Mesenchymal stem cell (in vitro differentiated cells and primary cell): ENCODE measurements at regions not wholly inside any gene's neighbourhood (a gene's known extent, or its start where the extent isn't known, plus 50 kb on each side); places are given as distances from the start of the nearest gene placed in this dataset.
"Not testable (repeated sequence)": the region's sequence is repeated elsewhere in the genome, so short reads cannot be mapped to it uniquely, and the experiment has no call there.

Experiments
- DNase-seq: peaks from one replicate; pipeline ENCODE4 v3.0.0-alpha.2; 2013
- H2AFZ ChIP-seq: one replicate; pipeline ENCODE4 v1.6.1; 2013; ENCODE audit warnings: low read depth, mild to moderate bottlenecking, control low read depth, inconsistent platforms, low read length, moderate library complexity
- H2AK5ac ChIP-seq: 2 replicates; pipeline ENCODE4 v1.6.1; 2013; ENCODE audit warnings: low read length, moderate library complexity, mild to moderate bottlenecking, inconsistent platforms; ENCODE audit not compliant: severe bottlenecking
- H2BK120ac ChIP-seq: one replicate; pipeline ENCODE4 v1.6.1; 2013; ENCODE audit warnings: low read depth, mild to moderate bottlenecking, inconsistent platforms, low read length, moderate library complexity
- H2BK12ac ChIP-seq, 2 experiments: one replicate each; pipeline ENCODE4 v1.6.1; 2013; ENCODE audit warnings: inconsistent platforms in 2 of 2, low read length in 2 of 2, mild to moderate bottlenecking in 2 of 2, moderate library complexity in 2 of 2, control low read depth in 1 of 2
- H2BK15ac ChIP-seq: one replicate; pipeline ENCODE4 v1.6.1; 2013; ENCODE audit warnings: mild to moderate bottlenecking, low read depth, inconsistent platforms; ENCODE audit not compliant: poor library complexity, severe bottlenecking
- H2BK5ac ChIP-seq: 2 replicates; pipeline ENCODE4 v1.6.1; 2013; ENCODE audit warnings: low read depth, mild to moderate bottlenecking, low read length, control low read depth, inconsistent platforms; ENCODE audit not compliant: poor library complexity, severe bottlenecking
- H3K14ac ChIP-seq, 2 experiments: one replicate each; pipeline ENCODE4 v1.6.1; 2013; ENCODE audit warnings: inconsistent platforms in 2 of 2, low read length in 2 of 2, control low read depth in 1 of 2, mild to moderate bottlenecking in 1 of 2, moderate library complexity in 1 of 2
- H3K18ac ChIP-seq, 2 experiments: one replicate each; pipeline ENCODE4 v1.6.1; 2013; ENCODE audit warnings: inconsistent platforms in 2 of 2, low read length in 2 of 2, control low read depth in 1 of 2, low read depth in 1 of 2, mild to moderate bottlenecking in 1 of 2
- H3K23ac ChIP-seq, 2 experiments: one replicate each; pipeline ENCODE4 v1.6.1; 2013; ENCODE audit warnings: inconsistent platforms in 2 of 2, low read length in 2 of 2, mild to moderate bottlenecking in 2 of 2, moderate library complexity in 2 of 2, control low read depth in 1 of 2
- H3K27ac ChIP-seq: 2 replicates; pipeline ENCODE4 v1.5.1; 2013; ENCODE audit warnings: mild to moderate bottlenecking, moderate library complexity, low read length, control low read depth, inconsistent platforms; ENCODE audit not compliant: poor library complexity, severe bottlenecking
- H3K27me3 ChIP-seq, 2 experiments: 2 replicates each; pipeline versions ENCODE4 v1.6.1 to v1.7.0; 2013; ENCODE audit warnings: low read length in 2 of 2, mild to moderate bottlenecking in 2 of 2, moderate library complexity in 2 of 2, control low read depth in 1 of 2, inconsistent platforms in 1 of 2; ENCODE audit not compliant: control insufficient read depth in 1 of 2, insufficient read depth in 1 of 2
- H3K36me3 ChIP-seq, 2 experiments: 2 replicates each; pipeline versions ENCODE4 v1.6.1 to v1.7.0; 2013; ENCODE audit warnings: low read length in 2 of 2, control low read depth in 1 of 2, inconsistent platforms in 1 of 2, low read depth in 1 of 2, mild to moderate bottlenecking in 1 of 2; ENCODE audit not compliant: insufficient read depth in 2 of 2, control insufficient read depth in 1 of 2
- H3K4ac ChIP-seq, 2 experiments: one replicate each; pipeline ENCODE4 v1.6.1; 2013; ENCODE audit warnings: inconsistent platforms in 2 of 2, low read length in 2 of 2, mild to moderate bottlenecking in 2 of 2, moderate library complexity in 2 of 2, control low read depth in 1 of 2, low read depth in 1 of 2
- H3K4me1 ChIP-seq: 2 replicates; pipeline ENCODE4 v1.6.1; 2013; ENCODE audit warnings: low read depth, low read length, control low read depth; ENCODE audit not compliant: control insufficient read depth, insufficient read depth
- H3K4me2 ChIP-seq: 2 replicates; pipeline ENCODE4 v1.6.1; 2013; ENCODE audit warnings: low read length, mild to moderate bottlenecking, inconsistent platforms; ENCODE audit not compliant: poor library complexity, severe bottlenecking
- H3K4me3 ChIP-seq, 2 experiments: 2 replicates each; pipeline versions ENCODE4 v1.5.1 to v1.7.0; 2013; ENCODE audit warnings: low read length in 2 of 2, mild to moderate bottlenecking in 2 of 2, control low read depth in 1 of 2, low read depth in 1 of 2; ENCODE audit not compliant: insufficient read depth in 1 of 2
- H3K79me1 ChIP-seq: replicated peaks from 2 replicates; pipeline ENCODE4 v1.6.1; 2013; ENCODE audit warnings: mild to moderate bottlenecking, control low read depth, low read length, inconsistent platforms; ENCODE audit not compliant: poor library complexity, severe bottlenecking
- H3K9ac ChIP-seq: 2 replicates; pipeline ENCODE4 v1.7.0; 2013; ENCODE audit warnings: mild to moderate bottlenecking, low read length, moderate library complexity
- H3K9me3 ChIP-seq: 2 replicates; pipeline ENCODE4 v1.7.0; 2013; ENCODE audit warnings: mild to moderate bottlenecking, low read length; ENCODE audit not compliant: control insufficient read depth
- H4K8ac ChIP-seq: one replicate; pipeline ENCODE4 v1.6.1; 2013; ENCODE audit warnings: inconsistent platforms, mild to moderate bottlenecking, low read length, moderate library complexity
- H4K91ac ChIP-seq: one replicate; pipeline ENCODE4 v1.6.1; 2013; ENCODE audit warnings: mild to moderate bottlenecking, low read length, inconsistent platforms
- WGBS: methylation state at CpG from one replicate; pipeline ENCODE4 v1.1.7; 2013; ENCODE audit warnings: mixed read lengths; 5-methylcytosine and 5-hydroxymethylcytosine counted together

GRCh38 chr13:111437856-111438547, 117.6 kb downstream of the TEX29 start:
- no peaks in the 10 kb centered on the region for H3K36me3 ChIP-seq

GRCh38 chr13:111440492-111440891, 120.0 kb downstream of the TEX29 start:
- not testable (repeated sequence) for H3K27ac ChIP-seq, H3K9ac ChIP-seq, H3K4me1 ChIP-seq, H3K36me3 ChIP-seq, H2BK120ac ChIP-seq, H4K91ac ChIP-seq, DNase-seq, H2BK5ac ChIP-seq, H3K4me3 ChIP-seq, H2AFZ ChIP-seq, H2AK5ac ChIP-seq, H3K18ac ChIP-seq, H3K23ac ChIP-seq, H3K4ac ChIP-seq, H2BK15ac ChIP-seq, H3K79me1 ChIP-seq, H4K8ac ChIP-seq, H3K9me3 ChIP-seq, H3K4me2 ChIP-seq, H2BK12ac ChIP-seq, H3K14ac ChIP-seq
- 38% methylated on average over 1 of the region's 1 CpG for WGBS
- H3K27me3 ChIP-seq: peaks cover 0 to 13% of the 10 kb centered on the region in 2 experiments

More at GRCh38 chr13:111437856-111438547, 117.6 kb downstream of the TEX29 start:
- Histone ChIP-seq H3K4me2 (no peak overlapping the region), H3K79me1 (no peaks in the 10 kb centered on the region), H3K14ac (no peak overlapping the region), H3K4me3 (no peak overlapping the region), H3K27me3 (peaks cover 0 to 14% of the 10 kb centered on the region in 2 experiments), H3K27ac (no peak overlapping the region), H4K91ac (no peak overlapping the region), H3K18ac (no peak overlapping the region), H3K4ac (no peak overlapping the region), H2BK12ac (no peak overlapping the region), H3K9me3 (no peaks in the 10 kb centered on the region), H2BK5ac (no peak overlapping the region), H2AFZ (no peak overlapping the region), H2BK15ac (no peak overlapping the region), H4K8ac (no peak overlapping the region), H3K9ac (no peak overlapping the region), H3K4me1 (no peaks in the 10 kb centered on the region), H2BK120ac (no peak overlapping the region), H2AK5ac (no peak overlapping the region), H3K23ac (no peak overlapping the region)
- WGBS: 87% methylated on average over 26 of the region's 26 CpGs
- no peak for DNase-seq

GRCh38 chr13:111443981-111444380, 123.5 kb downstream of the TEX29 start:
- H3K9me3 ChIP-seq: peaks cover 22% of the 10 kb centered on the region
- no peak overlapping the region for H3K23ac ChIP-seq
- H3K36me3 ChIP-seq: no peaks in the 10 kb centered on the region
- H3K4me2 ChIP-seq: no peak overlapping the region
- no peak overlapping the region for H2BK120ac ChIP-seq
- DNase-seq: no peak
- H3K27ac ChIP-seq: no peak overlapping the region
- no peak overlapping the region for H4K91ac ChIP-seq
- H3K79me1 ChIP-seq: no peaks in the 10 kb centered on the region
- H3K4ac ChIP-seq: no peak overlapping the region
- no peak overlapping the region for H3K4me3 ChIP-seq
- H3K18ac ChIP-seq: no peak overlapping the region
- no peaks in the 10 kb centered on the region for H3K4me1 ChIP-seq
- H3K9ac ChIP-seq: no peak overlapping the region
- no peak overlapping the region for H2BK15ac ChIP-seq
- H2BK12ac ChIP-seq: no peak overlapping the region
- 75% methylated on average over 2 of the region's 2 CpGs for WGBS
- H2BK5ac ChIP-seq: no peak overlapping the region
- no peak overlapping the region for H2AFZ ChIP-seq
- H4K8ac ChIP-seq: no peak overlapping the region
- H3K14ac ChIP-seq: no peak overlapping the region
- peaks cover 0 to 13% of the 10 kb centered on the region in 2 experiments for H3K27me3 ChIP-seq
- no peak overlapping the region for H2AK5ac ChIP-seq

- H2BK120ac ChIP-seq: no peak overlapping the region
- H2AK5ac ChIP-seq: no peak overlapping the region
- H3K4ac ChIP-seq: no peak overlapping the region
- no peaks in the 10 kb centered on the region for H3K4me1 ChIP-seq
- no peak overlapping the region for H2BK15ac ChIP-seq
- no peak overlapping the region for H3K4me3 ChIP-seq
- no peak overlapping the region for H4K91ac ChIP-seq
- H3K9me3 ChIP-seq: peaks cover 22% of the 10 kb centered on the region
- H3K14ac ChIP-seq: no peak overlapping the region
- no peak for DNase-seq
- no peak overlapping the region for H2BK12ac ChIP-seq
- no peaks in the 10 kb centered on the region for H3K36me3 ChIP-seq
- no peak overlapping the region for H3K4me2 ChIP-seq
- 68% methylated on average over 7 of the region's 7 CpGs for WGBS
- H3K79me1 ChIP-seq: no peaks in the 10 kb centered on the region
- no peak overlapping the region for H3K9ac ChIP-seq
- no peak overlapping the region for H4K8ac ChIP-seq
- no peaks in the 10 kb centered on the region for H3K27me3 ChIP-seq
- H3K23ac ChIP-seq: no peak overlapping the region
- no peak overlapping the region for H3K27ac ChIP-seq
- H3K18ac ChIP-seq: no peak overlapping the region
- H2AFZ ChIP-seq: no peak overlapping the region
- no peak overlapping the region for H2BK5ac ChIP-seq
Measured at GRCh38 chr13:111448504-111448903, 128.1 kb downstream of the TEX29 start.
